ENCODE measurements at regions not wholly inside any gene's neighbourhood (a gene's known extent, or its start where the extent isn't known, plus 50 kb on each side); places are given as distances from the start of the nearest gene placed in this dataset.
A peak's percentile ranks its signal among the peaks of the same experiment; 100 is the strongest.

DNA sequence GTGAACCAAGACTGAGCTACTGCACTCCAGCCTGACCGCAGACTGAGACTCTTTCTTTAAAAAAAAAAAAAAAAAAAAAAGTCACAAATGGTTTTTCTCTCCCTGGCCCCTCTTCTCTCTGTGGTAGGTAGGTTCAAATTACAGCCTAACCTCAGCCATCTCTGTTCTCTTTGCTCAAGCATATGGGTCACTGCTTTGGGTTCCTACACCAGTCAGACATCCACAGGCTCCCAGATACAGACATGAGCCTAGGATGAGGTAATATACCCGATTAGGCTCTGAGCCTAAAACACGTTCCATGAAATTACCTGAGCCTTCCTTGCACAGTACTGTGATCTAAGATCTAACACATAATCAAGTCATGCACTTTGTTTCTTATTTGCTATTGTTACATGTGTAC lies 90.5 kb upstream of the JAK1 start:
- H3K9ac ChIP-seq, result no peak overlapping the region
- peaks cover 60% of the 10 kb centered on the region for H4K20me1 ChIP-seq
- no peak overlapping the region for H3K4me3 ChIP-seq
- no peaks in the 10 kb centered on the region for H3K4me1 ChIP-seq
- H3K27me3 ChIP-seq, result no peaks in the 10 kb centered on the region
- no peak for TF ChIP-seq Cebpa-rat (IDR thresholded peaks at IDR 0.05)
- no peak overlapping the region for H3K27ac ChIP-seq
- H3K4me2 ChIP-seq, result no peak overlapping the region
- H3K9me3 ChIP-seq, result no peaks in the 10 kb centered on the region
- H3K36me3 ChIP-seq, result peaks cover 41% of the 10 kb centered on the region

DNA sequence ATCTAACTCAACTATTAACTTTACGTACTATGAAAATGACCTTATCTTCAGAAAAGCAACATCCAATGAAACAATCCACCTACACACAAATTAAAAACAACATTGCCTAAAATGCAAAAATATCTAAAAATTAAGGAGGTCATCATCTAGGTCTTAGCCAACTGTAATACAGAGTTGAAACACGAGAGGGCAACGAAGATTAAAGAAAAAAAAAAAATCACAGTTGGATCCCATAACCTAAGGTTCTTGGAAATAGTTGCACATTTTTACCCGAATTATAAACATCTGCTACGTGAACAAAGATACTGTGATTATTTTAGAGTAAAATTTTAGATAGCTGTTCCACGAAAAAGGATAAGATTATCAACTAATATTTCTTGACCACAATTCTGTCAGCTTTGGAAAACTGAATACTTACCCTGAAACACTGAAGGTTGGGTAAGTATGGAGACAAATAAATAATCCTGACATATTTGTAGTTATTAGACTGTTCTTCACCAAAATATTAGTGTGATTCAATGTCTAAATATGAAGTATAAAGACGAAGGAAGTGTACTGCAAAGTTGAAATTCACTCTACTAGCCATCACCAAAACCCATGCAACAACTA lies 88.0 kb upstream of the AK4 start:
- Histone ChIP-seq H3K27ac (no peak overlapping the region), H3K9me3 (no peaks in the 10 kb centered on the region), H4K20me1 (peaks cover 92% of the 10 kb centered on the region), H3K4me1 (peaks cover 9% of the 10 kb centered on the region), H3K9ac (no peak overlapping the region), H3K36me3 (peaks cover 36% of the 10 kb centered on the region), H3K4me3 (no peak overlapping the region), H3K27me3 (no peaks in the 10 kb centered on the region), H3K4me2 (no peak overlapping the region)
- TF ChIP-seq Cebpa-rat (IDR thresholded peaks at IDR 0.05), result no peak

- H3K4me2 ChIP-seq, result no peak overlapping the region
- peaks cover 13% of the 10 kb centered on the region for H3K36me3 ChIP-seq
- H4K20me1 ChIP-seq, result peaks cover 84% of the 10 kb centered on the region
- TF ChIP-seq Cebpa-rat (IDR thresholded peaks at IDR 0.05), result no peak
- H3K27me3 ChIP-seq, result no peaks in the 10 kb centered on the region
- no peaks in the 10 kb centered on the region for H3K9me3 ChIP-seq
- H3K4me3 ChIP-seq, result no peak overlapping the region
- no peak overlapping the region for H3K27ac ChIP-seq
- peaks cover 21% of the 10 kb centered on the region for H3K4me1 ChIP-seq
- no peak overlapping the region for H3K9ac ChIP-seq
Observed at GRCh38 chr1:65062339-65062738, 85.7 kb upstream of the AK4 start.

DNA sequence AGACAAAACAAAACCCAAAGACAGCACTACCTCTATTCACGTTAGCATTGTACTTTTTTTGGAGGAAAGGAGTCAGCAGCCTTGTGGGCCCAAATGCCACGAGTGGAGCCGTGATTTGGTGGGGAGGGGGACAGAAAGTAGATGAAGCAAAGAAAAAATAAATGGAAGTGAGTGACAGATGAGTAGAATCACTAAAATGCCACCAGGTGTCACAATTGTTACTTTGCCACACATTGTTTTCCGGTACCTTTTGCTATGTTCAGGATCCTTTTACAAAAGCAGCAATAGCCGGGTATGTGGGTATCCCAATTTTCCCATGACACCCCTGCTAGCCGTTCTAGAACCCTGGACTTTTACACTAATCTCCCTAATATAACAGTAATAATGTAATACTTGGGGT lies 85.0 kb upstream of the AK4 start:
- H3K27ac ChIP-seq, result no peak overlapping the region
- peaks cover 6% of the 10 kb centered on the region for H3K36me3 ChIP-seq
- no peak overlapping the region for H3K4me3 ChIP-seq
- H3K4me1 ChIP-seq, result peaks cover 21% of the 10 kb centered on the region
- peaks cover 82% of the 10 kb centered on the region for H4K20me1 ChIP-seq
- no peak overlapping the region for H3K4me2 ChIP-seq
- no peak for TF ChIP-seq Cebpa-rat (IDR thresholded peaks at IDR 0.05)
- no peaks in the 10 kb centered on the region for H3K27me3 ChIP-seq
- H3K9ac ChIP-seq, result no peak overlapping the region
- no peaks in the 10 kb centered on the region for H3K9me3 ChIP-seq

- Histone ChIP-seq H3K9ac (no peak overlapping the region), H3K36me3 (no peaks in the 10 kb centered on the region), H4K20me1 (peaks cover 63% of the 10 kb centered on the region), H3K27ac (no peak overlapping the region), H3K4me3 (no peak overlapping the region), H3K4me2 (peak overlapping the region; percentile 92), H3K27me3 (no peaks in the 10 kb centered on the region), H3K9me3 (no peaks in the 10 kb centered on the region), H3K4me1 (peaks cover 34% of the 10 kb centered on the region)
- no peak for TF ChIP-seq Cebpa-rat (IDR thresholded peaks at IDR 0.05)
Observed at GRCh38 chr1:65064981-65065380, 83.0 kb upstream of the AK4 start.

- H3K4me3 ChIP-seq, result peak overlapping the region; percentile 76
- peaks cover 39% of the 10 kb centered on the region for H3K4me1 ChIP-seq
- no peaks in the 10 kb centered on the region for H3K9me3 ChIP-seq
- peak overlapping the region; percentile 85 for H3K9ac ChIP-seq
- H3K27me3 ChIP-seq, result no peaks in the 10 kb centered on the region
- no peak for TF ChIP-seq Cebpa-rat (IDR thresholded peaks at IDR 0.05)
- H3K4me2 ChIP-seq, result peak overlapping the region; percentile 92
- no peak overlapping the region for H3K27ac ChIP-seq
- peaks cover 55% of the 10 kb centered on the region for H4K20me1 ChIP-seq
- H3K36me3 ChIP-seq, result no peaks in the 10 kb centered on the region
Observed at GRCh38 chr1:65065524-65066418, 82.2 kb upstream of the AK4 start.

DNA sequence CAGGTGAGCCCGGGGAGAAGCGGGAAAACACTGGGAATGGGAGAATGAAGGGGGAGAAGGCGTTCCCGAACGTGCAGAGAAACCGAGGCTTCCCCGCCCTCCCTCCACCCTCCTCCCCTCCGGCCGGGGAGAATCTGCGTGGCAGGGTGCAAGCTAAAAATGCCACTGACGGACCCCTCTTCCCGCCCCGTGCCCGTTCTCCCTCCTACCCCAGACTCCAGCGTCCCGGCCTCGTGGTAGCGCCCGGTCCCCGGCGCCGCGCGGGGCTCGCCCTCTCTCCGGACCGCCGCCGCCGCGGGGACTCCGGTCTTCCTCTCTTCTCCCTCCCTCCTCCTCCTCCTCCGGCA lies 81.6 kb upstream of the AK4 start:
- Histone ChIP-seq H3K27me3 (no peaks in the 10 kb centered on the region), H3K27ac (peak overlapping the region; percentile 92), H3K9me3 (no peaks in the 10 kb centered on the region), H3K4me3 (peak overlapping the region; percentile 76), H3K4me1 (peaks cover 39% of the 10 kb centered on the region), H3K9ac (peak overlapping the region; percentile 85), H4K20me1 (peaks cover 49% of the 10 kb centered on the region), H3K4me2 (peak overlapping the region; percentile 92), H3K36me3 (no peaks in the 10 kb centered on the region)
- TF ChIP-seq Cebpa-rat (IDR thresholded peaks at IDR 0.05), result no peak

DNA sequence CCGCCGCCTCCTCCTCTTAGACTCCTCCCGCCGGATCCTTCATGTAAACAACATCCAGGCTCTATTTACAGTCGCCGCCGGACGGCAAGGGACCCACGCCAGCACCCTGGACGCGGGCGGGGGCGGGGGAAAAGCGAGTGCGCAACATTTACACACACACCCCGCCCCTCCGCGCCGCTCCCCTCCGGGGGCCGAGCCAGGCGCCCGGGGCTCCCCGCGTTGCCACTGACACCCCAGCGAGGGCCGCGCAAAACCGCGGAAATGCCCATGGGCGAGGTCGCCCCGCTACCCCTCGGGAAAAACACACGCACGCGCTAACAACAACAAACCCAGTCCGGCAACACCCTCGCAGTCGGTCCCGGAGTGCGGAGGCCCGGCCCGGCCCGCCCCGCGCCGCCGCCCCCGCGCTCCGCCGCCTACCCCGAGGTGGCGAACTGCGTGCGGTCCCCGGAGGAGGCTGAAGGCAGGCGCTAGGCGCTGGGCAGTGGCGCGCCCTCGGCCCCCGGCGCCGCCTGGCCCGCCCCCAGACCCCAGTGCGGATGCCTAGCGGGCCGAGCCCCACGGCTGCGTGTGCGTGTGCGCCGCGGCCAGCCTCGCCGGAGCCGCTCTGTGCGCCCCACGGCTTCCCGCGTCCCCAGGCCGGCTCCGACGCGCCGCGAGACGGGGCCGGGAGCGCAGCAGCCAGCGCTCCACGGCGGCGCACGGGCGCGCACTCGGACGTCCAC lies 81.1 kb upstream of the AK4 start:
- H3K27me3 ChIP-seq, result no peaks in the 10 kb centered on the region
- peaks cover 43% of the 10 kb centered on the region for H4K20me1 ChIP-seq
- H3K4me1 ChIP-seq, result peaks cover 39% of the 10 kb centered on the region
- H3K36me3 ChIP-seq, result no peaks in the 10 kb centered on the region
- H3K9me3 ChIP-seq, result no peaks in the 10 kb centered on the region
- H3K4me2 ChIP-seq, result peak overlapping the region; percentile 92
- peak overlapping the region; percentile 92 for H3K27ac ChIP-seq
- H3K4me3 ChIP-seq, result peak overlapping the region; percentile 76
- no peak for TF ChIP-seq Cebpa-rat (IDR thresholded peaks at IDR 0.05)
- H3K9ac ChIP-seq, result peak overlapping the region; percentile 85

GRCh38 chr1:65067491-65068201 lies 80.4 kb upstream of the AK4 start:
- Histone ChIP-seq H3K9ac (peak overlapping the region; percentile 85), H3K9me3 (no peaks in the 10 kb centered on the region), H3K36me3 (no peaks in the 10 kb centered on the region), H3K4me1 (peaks cover 39% of the 10 kb centered on the region), H3K27ac (peak overlapping the region; percentile 92), H3K4me3 (peak overlapping the region; percentile 76), H3K4me2 (peak overlapping the region; percentile 95), H3K27me3 (no peaks in the 10 kb centered on the region), H4K20me1 (peaks cover 36% of the 10 kb centered on the region)
- TF ChIP-seq Cebpa-rat (IDR thresholded peaks at IDR 0.05), result no peak
